Gastrocnemius medialis (tissue), 4 donors: ENCODE measurements at regions not wholly inside any gene's neighbourhood (a gene's known extent, or its start where the extent isn't known, plus 50 kb on each side); places are given as distances from the start of the nearest gene placed in this dataset.

Source experiments
- ATAC-seq, 2 donors: fragments of 150-250 bp; one replicate each; pipeline ENCODE4 v1.9.1; 2016
- DNase-seq, 2 donors: peaks; one replicate each; pipeline ENCODE4 v3.0.0-alpha.2; 2019
- H3K27ac ChIP-seq, 4 donors: fragments of 200-600 bp; sonication (generic); 1 replicate in 1 of 4; 2 replicates in 3 of 4; pipeline ENCODE4 v1.5.1; 2016 to 2018; ENCODE audit warnings: mild to moderate bottlenecking in 2 of 4, moderate library complexity in 1 of 4
- H3K27me3 ChIP-seq, 3 donors: fragments of 200-600 bp; sonication (generic) in 2 of 3; 1 replicate in 1 of 3; 2 replicates in 2 of 3; pipeline versions ENCODE4 v1.5.1 to v1.6.0; 2016 to 2019; ENCODE audit warnings: mild to moderate bottlenecking in 1 of 3, moderate library complexity in 1 of 3
- H3K36me3 ChIP-seq, 2 donors: fragments of 200-600 bp; sonication (generic) in 1 of 2; one replicate each; pipeline ENCODE4 v1.5.1; 2017 to 2018
- H3K4me1 ChIP-seq, 2 donors: fragments of 200-600 bp; sonication (generic) in 1 of 2; one replicate each; pipeline ENCODE4 v1.5.1; 2016 to 2017; ENCODE audit warnings: mild to moderate bottlenecking in 2 of 2
- H3K4me3 ChIP-seq, 4 donors: fragments of 200-600 bp; sonication (generic) in 3 of 4; 1 replicate in 1 of 4; 2 replicates in 3 of 4; pipeline ENCODE4 v1.5.1; 2016 to 2019; ENCODE audit warnings: mild to moderate bottlenecking in 2 of 4
- H3K9me3 ChIP-seq, 3 donors: fragments of 200-600 bp; sonication (generic) in 2 of 3; 1 replicate in 1 of 3; 2 replicates in 2 of 3; pipeline ENCODE4 v1.5.1; 2016 to 2019
- POLR2A ChIP-seq, 2 donors: fragments of 450-650 bp; IDR thresholded peaks; one replicate each; pipeline ENCODE4 v1.6.1; 2017; ENCODE audit warnings: antibody characterized with exemption in 2 of 2, mild to moderate bottlenecking in 2 of 2, moderate library complexity in 2 of 2
- in situ Hi-C, 4 donors: fragments of 200-750 bp; cut with MboI; loops; one replicate each; pipeline versions ENCODE4 v1.15.0 to v1.8.0; 2017; ENCODE audit warnings: low sequenced_read_pairs in 4 of 4
- intact Hi-C: fragments of 100-400 bp; cut with DNase I; formaldehyde crosslinking; loops from one replicate; pipeline ENCODE4 v1.15.1; 2023; ENCODE audit warnings: low total_unique reads
- TF ChIP-seq, protein P1 (sequence below), 5 experiments: fragments of 450-650 bp in 3 of 5; fragments of 200-600 bp in 2 of 5; sonication (generic) in 2 of 5; IDR thresholded peaks in 4 of 5; conservative IDR thresholded peaks in 1 of 5; 1 replicate in 4 of 5; 2 replicates in 1 of 5; pipeline ENCODE4 v1.5.1; 2016 to 2019; ENCODE audit warnings: antibody characterized with exemption in 5 of 5, mild to moderate bottlenecking in 3 of 5, moderate library complexity in 3 of 5

DNA sequence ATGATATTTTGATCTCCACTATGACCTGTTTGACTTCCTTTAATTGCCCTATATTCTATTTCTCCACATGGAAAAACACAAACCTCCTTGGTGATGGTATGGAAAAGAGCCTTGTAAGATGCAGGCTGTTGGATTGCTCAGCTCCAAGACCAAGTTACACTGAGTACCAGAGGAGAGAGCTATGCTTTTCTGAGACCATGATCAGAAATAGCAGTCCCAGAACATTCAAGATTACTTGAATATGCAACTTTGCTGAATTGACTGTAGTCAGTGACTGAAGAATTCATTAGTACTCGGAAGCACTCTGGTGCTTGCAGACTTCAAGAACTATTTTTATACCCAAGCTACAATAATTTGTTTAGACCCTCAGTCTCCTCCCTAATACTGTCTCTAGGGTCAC, 310.6 kb upstream of the FSIP2 start:
- Histone ChIP-seq H3K27me3 (no peaks in the 10 kb centered on the region), H3K9me3 (no peaks in the 10 kb centered on the region), H3K4me3 (no peak overlapping the region), H3K27ac (no peak overlapping the region), H3K4me1 (no peaks in the 10 kb centered on the region), H3K36me3 (no peaks in the 10 kb centered on the region)
- in situ Hi-C loops (no loop called here), intact Hi-C loops (no loop called here)
- no peak for TF ChIP-seq POLR2A (IDR thresholded peaks at IDR 0.05)
- TF ChIP-seq, protein P1, sequence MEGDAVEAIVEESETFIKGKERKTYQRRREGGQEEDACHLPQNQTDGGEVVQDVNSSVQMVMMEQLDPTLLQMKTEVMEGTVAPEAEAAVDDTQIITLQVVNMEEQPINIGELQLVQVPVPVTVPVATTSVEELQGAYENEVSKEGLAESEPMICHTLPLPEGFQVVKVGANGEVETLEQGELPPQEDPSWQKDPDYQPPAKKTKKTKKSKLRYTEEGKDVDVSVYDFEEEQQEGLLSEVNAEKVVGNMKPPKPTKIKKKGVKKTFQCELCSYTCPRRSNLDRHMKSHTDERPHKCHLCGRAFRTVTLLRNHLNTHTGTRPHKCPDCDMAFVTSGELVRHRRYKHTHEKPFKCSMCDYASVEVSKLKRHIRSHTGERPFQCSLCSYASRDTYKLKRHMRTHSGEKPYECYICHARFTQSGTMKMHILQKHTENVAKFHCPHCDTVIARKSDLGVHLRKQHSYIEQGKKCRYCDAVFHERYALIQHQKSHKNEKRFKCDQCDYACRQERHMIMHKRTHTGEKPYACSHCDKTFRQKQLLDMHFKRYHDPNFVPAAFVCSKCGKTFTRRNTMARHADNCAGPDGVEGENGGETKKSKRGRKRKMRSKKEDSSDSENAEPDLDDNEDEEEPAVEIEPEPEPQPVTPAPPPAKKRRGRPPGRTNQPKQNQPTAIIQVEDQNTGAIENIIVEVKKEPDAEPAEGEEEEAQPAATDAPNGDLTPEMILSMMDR (IDR thresholded peaks at IDR 0.05 in 4 of 5, conservative IDR thresholded peaks at IDR 0.05 in 1 of 5) = no peak
- ATAC-seq = no peak
- DNase-seq = no peak

DNA sequence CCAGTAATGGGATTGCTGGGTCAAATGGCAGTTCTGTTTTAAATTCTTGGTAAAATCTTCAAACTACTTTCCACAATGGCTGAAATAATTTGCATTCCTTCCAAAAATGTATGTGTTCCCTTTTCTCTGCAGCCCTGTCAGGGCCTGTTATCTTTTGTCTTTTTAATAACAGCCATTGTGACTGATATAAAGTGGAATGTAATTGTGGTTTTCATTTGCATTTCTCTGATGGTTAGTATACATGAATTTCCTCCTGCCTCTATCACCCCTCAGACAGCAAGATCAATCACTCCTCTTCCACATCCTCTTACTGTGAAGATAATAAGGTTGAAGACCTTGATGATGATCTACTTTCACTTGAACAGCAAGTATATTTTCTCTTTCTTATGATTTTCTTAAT, 304.8 kb upstream of the FSIP2 start:
- no peak overlapping the region for H3K4me3 ChIP-seq
- H3K27ac ChIP-seq = no peak overlapping the region
- DNase-seq = no peak
- TF ChIP-seq, protein P1 (IDR thresholded peaks at IDR 0.05 in 4 of 5, conservative IDR thresholded peaks at IDR 0.05 in 1 of 5) = no peak
- no peak for TF ChIP-seq POLR2A (IDR thresholded peaks at IDR 0.05)
- intact Hi-C loops = no loop called here
- H3K36me3 ChIP-seq = no peaks in the 10 kb centered on the region
- in situ Hi-C loops = no loop called here
- H3K27me3 ChIP-seq = no peaks in the 10 kb centered on the region
- H3K9me3 ChIP-seq = no peaks in the 10 kb centered on the region
- no peak for ATAC-seq
- no peaks in the 10 kb centered on the region for H3K4me1 ChIP-seq

DNA sequence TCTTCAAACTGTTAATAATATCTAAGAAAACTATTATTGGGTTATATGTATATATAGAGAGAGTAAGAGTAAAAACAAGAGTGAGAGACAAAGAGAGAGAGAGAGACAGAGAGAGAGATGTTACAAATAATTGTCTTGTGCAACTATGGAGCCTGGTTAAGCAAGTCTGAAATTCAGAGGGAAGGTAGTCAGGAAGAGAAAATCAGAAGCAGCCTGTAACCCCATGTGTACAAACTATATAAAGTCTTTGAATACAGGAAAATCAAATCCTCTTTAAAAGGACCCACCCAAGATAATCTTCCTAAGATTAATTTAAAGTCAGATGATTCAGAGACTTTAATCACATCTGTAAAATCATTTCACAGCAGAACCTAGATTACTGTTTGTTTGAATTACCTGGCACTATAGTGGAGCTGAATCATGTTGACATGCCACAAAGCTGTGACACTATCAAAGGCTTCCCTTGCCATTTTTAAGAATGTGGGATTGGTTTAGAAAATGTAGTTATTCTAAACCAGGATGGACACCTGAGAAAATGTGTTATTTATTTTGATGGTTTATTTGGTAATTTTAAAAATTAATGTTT, 301.7 kb upstream of the FSIP2 start:
- ATAC-seq = no peak
- intact Hi-C loops (no loop called here), in situ Hi-C loops (no loop called here)
- Histone ChIP-seq H3K27me3 (no peaks in the 10 kb centered on the region), H3K4me1 (no peaks in the 10 kb centered on the region), H3K4me3 (no peak overlapping the region), H3K27ac (no peak overlapping the region), H3K9me3 (no peaks in the 10 kb centered on the region), H3K36me3 (no peaks in the 10 kb centered on the region)
- no peak for DNase-seq
- TF ChIP-seq, protein P1 (IDR thresholded peaks at IDR 0.05 in 4 of 5, conservative IDR thresholded peaks at IDR 0.05 in 1 of 5) = no peak
- TF ChIP-seq POLR2A (IDR thresholded peaks at IDR 0.05) = no peak

DNA sequence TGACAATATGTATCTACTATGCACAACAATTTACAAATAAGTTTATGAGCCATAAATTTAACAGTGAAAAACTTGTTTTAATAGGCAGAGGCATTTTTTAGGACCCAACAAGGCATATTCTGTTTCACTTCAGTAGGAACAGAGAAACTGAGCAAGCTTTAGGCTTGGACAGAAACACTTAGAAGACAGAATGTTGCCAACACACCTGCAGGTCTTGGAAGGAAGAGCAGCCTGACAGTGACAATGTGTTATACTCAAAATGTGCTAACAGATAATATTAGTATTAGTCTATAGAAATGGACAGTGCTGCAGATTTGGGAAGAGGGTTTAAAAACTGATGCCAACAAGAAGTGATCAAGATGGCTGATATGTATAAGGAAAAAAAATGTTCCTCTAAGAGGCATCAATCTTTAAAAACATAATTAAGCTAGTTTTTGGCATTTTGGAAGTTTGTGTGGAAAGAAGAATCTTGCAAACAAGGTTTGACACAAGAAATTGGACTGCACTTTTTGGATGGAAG, 297.1 kb upstream of the FSIP2 start:
- H3K27ac ChIP-seq = no peak overlapping the region
- intact Hi-C loops = no loop called here
- in situ Hi-C loops = no loop called here
- no peaks in the 10 kb centered on the region for H3K36me3 ChIP-seq
- no peaks in the 10 kb centered on the region for H3K4me1 ChIP-seq
- DNase-seq (no peak), ATAC-seq (no peak)
- no peak overlapping the region for H3K4me3 ChIP-seq
- TF ChIP-seq, protein P1 (IDR thresholded peaks at IDR 0.05 in 4 of 5, conservative IDR thresholded peaks at IDR 0.05 in 1 of 5) = no peak
- no peak for TF ChIP-seq POLR2A (IDR thresholded peaks at IDR 0.05)
- no peaks in the 10 kb centered on the region for H3K27me3 ChIP-seq
- H3K9me3 ChIP-seq = no peaks in the 10 kb centered on the region

DNA sequence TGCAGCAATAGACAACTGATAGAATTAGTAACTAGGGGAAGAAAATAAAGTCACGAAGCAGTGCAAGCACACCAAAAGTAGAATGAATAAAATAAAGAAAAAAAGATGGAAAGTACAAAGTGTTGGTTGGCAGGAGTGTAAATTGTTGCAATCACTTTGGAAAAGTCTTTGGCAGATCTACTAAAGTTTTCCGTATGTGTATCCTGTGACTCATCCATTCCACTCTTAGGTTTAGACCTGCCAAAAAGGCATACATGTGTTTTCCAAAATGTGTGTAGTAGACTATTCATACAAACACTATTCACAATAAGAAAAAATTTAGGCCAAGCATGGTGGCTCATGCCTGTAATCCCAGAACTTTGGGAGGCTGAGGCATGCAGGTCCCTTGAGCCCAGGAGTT, 282.1 kb upstream of the FSIP2 start:
- no peak overlapping the region for H3K27ac ChIP-seq
- H3K27me3 ChIP-seq = no peaks in the 10 kb centered on the region
- no peak overlapping the region for H3K4me3 ChIP-seq
- in situ Hi-C loops = no loop called here
- DNase-seq (no peak), ATAC-seq (peak in 1 of 2 donors; percentile 50)
- no peaks in the 10 kb centered on the region for H3K4me1 ChIP-seq
- no peaks in the 10 kb centered on the region for H3K36me3 ChIP-seq
- H3K9me3 ChIP-seq = no peaks in the 10 kb centered on the region
- intact Hi-C loops = no loop called here
- TF ChIP-seq POLR2A (IDR thresholded peaks at IDR 0.05) = no peak
- TF ChIP-seq, protein P1 (IDR thresholded peaks at IDR 0.05 in 4 of 5, conservative IDR thresholded peaks at IDR 0.05 in 1 of 5) = no peak
